22Rv1 (cell line): ENCODE measurements at regions not wholly inside any gene's neighbourhood (a gene's known extent, or its start where the extent isn't known, plus 50 kb on each side); places are given as distances from the start of the nearest gene placed in this dataset.

Experiments used
- ZFX ChIP-seq: fragments of 450-650 bp; IDR thresholded peaks from 2 replicates; pipeline ENCODE4 v1.6.1; 2017; ENCODE audit warnings: antibody characterized with exemption, borderline replicate concordance
- TF ChIP-seq, protein P1 (sequence below): fragments of 450-650 bp; IDR thresholded peaks from 2 replicates; pipeline ENCODE4 v1.5.1; 2017; ENCODE audit warnings: mild to moderate bottlenecking

- TF ChIP-seq, protein P1, sequence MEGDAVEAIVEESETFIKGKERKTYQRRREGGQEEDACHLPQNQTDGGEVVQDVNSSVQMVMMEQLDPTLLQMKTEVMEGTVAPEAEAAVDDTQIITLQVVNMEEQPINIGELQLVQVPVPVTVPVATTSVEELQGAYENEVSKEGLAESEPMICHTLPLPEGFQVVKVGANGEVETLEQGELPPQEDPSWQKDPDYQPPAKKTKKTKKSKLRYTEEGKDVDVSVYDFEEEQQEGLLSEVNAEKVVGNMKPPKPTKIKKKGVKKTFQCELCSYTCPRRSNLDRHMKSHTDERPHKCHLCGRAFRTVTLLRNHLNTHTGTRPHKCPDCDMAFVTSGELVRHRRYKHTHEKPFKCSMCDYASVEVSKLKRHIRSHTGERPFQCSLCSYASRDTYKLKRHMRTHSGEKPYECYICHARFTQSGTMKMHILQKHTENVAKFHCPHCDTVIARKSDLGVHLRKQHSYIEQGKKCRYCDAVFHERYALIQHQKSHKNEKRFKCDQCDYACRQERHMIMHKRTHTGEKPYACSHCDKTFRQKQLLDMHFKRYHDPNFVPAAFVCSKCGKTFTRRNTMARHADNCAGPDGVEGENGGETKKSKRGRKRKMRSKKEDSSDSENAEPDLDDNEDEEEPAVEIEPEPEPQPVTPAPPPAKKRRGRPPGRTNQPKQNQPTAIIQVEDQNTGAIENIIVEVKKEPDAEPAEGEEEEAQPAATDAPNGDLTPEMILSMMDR: no peak
- no peak for TF ChIP-seq ZFX
Measured at GRCh38 chr13:73225990-73226389, 167.2 kb downstream of the KLF5 start.
